Calu3 (cell line): ENCODE measurements at regions not wholly inside any gene's neighbourhood (a gene's known extent, or its start where the extent isn't known, plus 50 kb on each side); places are given as distances from the start of the nearest gene placed in this dataset.
"Not testable (repeated sequence)": the region's sequence is repeated elsewhere in the genome, so short reads cannot be mapped to it uniquely, and the experiment has no call there.

Source experiments
- BruUV-seq: library from RNA; stranded (reverse); fragments of 400-500 nt; replicated peaks from 2 replicates; lab custom pipeline; 2021; lab: Mats Ljungman, UMichigan
- CTCF ChIA-PET: fragments of 300-600 bp; sonication (Branson Sonifier 250); formaldehyde crosslinking; loops from one replicate; lab custom pipeline; 2022; ENCODE audit warnings: antibody characterized with exemption; lab: Charles Lee
- DNase-seq: peaks from one replicate; pipeline ENCODE4 v3.0.0; 2022
- H3K27ac Mint-ChIP-seq: one replicate; pipeline ENCODE4 v1.8.0; 2022; ENCODE audit warnings: mixed read lengths; ENCODE audit not compliant: unreplicated experiment
- H3K27me3 Mint-ChIP-seq: one replicate; pipeline ENCODE4 v1.8.0; 2022; ENCODE audit warnings: mixed read lengths; ENCODE audit not compliant: unreplicated experiment
- H3K36me3 Mint-ChIP-seq: one replicate; pipeline ENCODE4 v1.8.0; 2022; ENCODE audit warnings: mild to moderate bottlenecking, moderate library complexity, mixed read lengths; ENCODE audit not compliant: insufficient read depth, unreplicated experiment
- H3K4me1 Mint-ChIP-seq: one replicate; pipeline ENCODE4 v1.8.0; 2022; ENCODE audit warnings: mild to moderate bottlenecking, low read depth, mixed read lengths; ENCODE audit not compliant: unreplicated experiment
- H3K4me3 Mint-ChIP-seq: one replicate; pipeline ENCODE4 v1.8.0; 2022; ENCODE audit warnings: mild to moderate bottlenecking, low read depth, moderate library complexity, mixed read lengths; ENCODE audit not compliant: unreplicated experiment
- H3K9me3 Mint-ChIP-seq: one replicate; pipeline ENCODE4 v1.8.0; 2022; ENCODE audit warnings: low read depth, mixed read lengths; ENCODE audit not compliant: unreplicated experiment
- intact Hi-C: fragments of 100-400 bp; cut with micrococcal nuclease; formaldehyde crosslinking; loops from one replicate; pipeline ENCODE4 v1.10.0; 2022; ENCODE audit not compliant: unreplicated experiment
- TF ChIP-seq, protein P1 (sequence below): fragments of 200-600 bp; IDR thresholded peaks from one replicate; pipeline ENCODE4 v1.8.0; 2022; ENCODE audit warnings: antibody characterized with exemption; ENCODE audit not compliant: unreplicated experiment

DNA sequence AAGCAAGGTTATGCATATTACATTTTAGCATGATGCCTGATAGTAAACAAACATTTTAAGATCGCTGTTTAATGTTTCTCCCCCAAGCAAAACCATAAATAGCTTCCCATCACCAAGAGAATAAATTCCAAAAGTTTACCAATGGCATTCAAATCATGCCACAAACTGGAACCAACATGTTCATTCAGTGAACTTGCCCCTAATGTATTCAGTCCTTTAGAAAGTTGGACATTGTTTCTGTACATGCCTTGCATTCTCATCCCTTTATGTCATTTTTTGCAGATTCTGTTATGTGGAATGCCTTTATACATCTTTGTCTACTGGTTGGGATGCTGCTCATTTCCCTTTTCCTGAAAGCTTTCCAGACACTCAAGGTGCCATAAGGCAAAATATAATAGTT is 105.5 kb downstream of the PYDC2 start:
- H3K27me3 Mint-ChIP-seq: no peaks in the 10 kb centered on the region
- no peak for DNase-seq
- TF ChIP-seq, protein P1, sequence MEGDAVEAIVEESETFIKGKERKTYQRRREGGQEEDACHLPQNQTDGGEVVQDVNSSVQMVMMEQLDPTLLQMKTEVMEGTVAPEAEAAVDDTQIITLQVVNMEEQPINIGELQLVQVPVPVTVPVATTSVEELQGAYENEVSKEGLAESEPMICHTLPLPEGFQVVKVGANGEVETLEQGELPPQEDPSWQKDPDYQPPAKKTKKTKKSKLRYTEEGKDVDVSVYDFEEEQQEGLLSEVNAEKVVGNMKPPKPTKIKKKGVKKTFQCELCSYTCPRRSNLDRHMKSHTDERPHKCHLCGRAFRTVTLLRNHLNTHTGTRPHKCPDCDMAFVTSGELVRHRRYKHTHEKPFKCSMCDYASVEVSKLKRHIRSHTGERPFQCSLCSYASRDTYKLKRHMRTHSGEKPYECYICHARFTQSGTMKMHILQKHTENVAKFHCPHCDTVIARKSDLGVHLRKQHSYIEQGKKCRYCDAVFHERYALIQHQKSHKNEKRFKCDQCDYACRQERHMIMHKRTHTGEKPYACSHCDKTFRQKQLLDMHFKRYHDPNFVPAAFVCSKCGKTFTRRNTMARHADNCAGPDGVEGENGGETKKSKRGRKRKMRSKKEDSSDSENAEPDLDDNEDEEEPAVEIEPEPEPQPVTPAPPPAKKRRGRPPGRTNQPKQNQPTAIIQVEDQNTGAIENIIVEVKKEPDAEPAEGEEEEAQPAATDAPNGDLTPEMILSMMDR: no peak
- intact Hi-C loops: no loop called here
- no TSS peak for BruUV-seq
- no peak overlapping the region for H3K27ac Mint-ChIP-seq
- H3K36me3 Mint-ChIP-seq: no peaks in the 10 kb centered on the region
- no peak overlapping the region for H3K4me3 Mint-ChIP-seq
- no peaks in the 10 kb centered on the region for H3K9me3 Mint-ChIP-seq
- peaks cover 12% of the 10 kb centered on the region for H3K4me1 Mint-ChIP-seq
- CTCF ChIA-PET: interaction anchor here (0.8 kb wide), 1 partner anchor 67 kb away, joined by 3 read pairs; no protein-coding TSS in a partner anchor

DNA sequence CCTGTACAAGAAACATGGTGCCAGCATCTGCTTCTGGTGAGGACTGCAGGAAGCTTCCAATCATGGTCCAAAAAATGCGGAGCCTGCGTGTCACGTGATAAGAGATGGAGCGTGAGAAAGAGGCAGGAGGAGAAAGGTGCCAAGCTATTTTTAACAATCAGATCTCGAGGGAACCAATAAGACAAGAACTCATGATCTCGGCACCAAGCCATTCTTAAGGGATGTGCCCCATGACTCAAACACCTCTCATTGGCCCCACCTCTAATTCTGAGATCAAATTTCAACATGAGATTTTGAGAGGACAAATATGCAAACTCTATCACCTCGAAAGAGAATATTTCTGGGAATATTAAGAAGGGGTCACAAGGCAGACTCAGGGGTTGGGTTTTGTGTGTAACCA is 107.2 kb downstream of the PYDC2 start:
- no peaks in the 10 kb centered on the region for H3K27me3 Mint-ChIP-seq
- DNase-seq: no peak
- intact Hi-C loops: no loop called here
- H3K9me3 Mint-ChIP-seq: no peaks in the 10 kb centered on the region
- no peak overlapping the region for H3K4me3 Mint-ChIP-seq
- H3K4me1 Mint-ChIP-seq: peaks cover 12% of the 10 kb centered on the region
- BruUV-seq: no TSS peak
- no peaks in the 10 kb centered on the region for H3K36me3 Mint-ChIP-seq
- CTCF ChIA-PET: no interaction called here
- TF ChIP-seq, protein P1: no peak
- no peak overlapping the region for H3K27ac Mint-ChIP-seq

DNA sequence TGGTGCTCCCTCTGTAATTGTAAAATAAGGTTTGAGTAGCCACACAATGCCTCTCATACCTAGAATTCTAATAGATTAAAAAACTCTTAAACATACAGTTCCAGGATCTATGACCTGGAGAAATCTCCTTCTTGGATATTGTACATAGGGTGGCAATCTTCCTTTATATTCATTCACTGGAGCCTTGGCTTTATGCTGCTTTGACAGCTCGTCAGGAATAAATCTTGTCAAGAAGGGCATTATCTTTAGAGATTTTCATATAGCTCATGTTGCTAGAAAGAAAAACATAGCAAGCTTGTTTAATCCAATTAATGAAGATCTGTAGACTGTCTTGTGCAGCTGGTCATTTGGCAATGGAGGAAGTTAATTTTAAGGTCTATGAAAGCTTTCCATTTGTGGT is 131.1 kb downstream of the PYDC2 start:
- no peak for DNase-seq
- H3K27ac Mint-ChIP-seq: no peak overlapping the region
- no peak overlapping the region for H3K4me3 Mint-ChIP-seq
- no peaks in the 10 kb centered on the region for H3K36me3 Mint-ChIP-seq
- intact Hi-C loops: no loop called here
- BruUV-seq: no TSS peak
- no peaks in the 10 kb centered on the region for H3K9me3 Mint-ChIP-seq
- CTCF ChIA-PET: no interaction called here
- no peaks in the 10 kb centered on the region for H3K4me1 Mint-ChIP-seq
- H3K27me3 Mint-ChIP-seq: no peaks in the 10 kb centered on the region
- TF ChIP-seq, protein P1: no peak

DNA sequence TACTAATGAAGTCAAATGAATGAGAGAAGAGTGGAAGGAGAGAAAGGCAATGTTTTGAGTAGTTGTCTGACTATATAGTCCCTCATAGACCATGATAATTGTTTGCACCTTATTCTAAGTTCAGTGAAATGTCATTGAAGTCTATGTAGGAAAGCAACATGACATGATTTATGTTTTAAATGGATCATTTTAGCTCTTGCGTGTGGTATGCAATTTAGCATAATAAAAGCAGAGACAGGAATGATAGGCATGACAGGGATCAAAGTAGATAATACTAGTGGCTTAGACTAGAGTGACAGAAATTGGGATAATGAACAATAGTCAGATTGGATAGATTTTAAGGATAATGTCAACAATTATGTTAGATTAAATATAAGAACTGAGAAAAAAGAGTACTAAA is 132.5 kb downstream of the PYDC2 start:
- H3K9me3 Mint-ChIP-seq: no peaks in the 10 kb centered on the region
- no peak for DNase-seq
- H3K27me3 Mint-ChIP-seq: no peaks in the 10 kb centered on the region
- H3K4me3 Mint-ChIP-seq: no peak overlapping the region
- H3K4me1 Mint-ChIP-seq: no peaks in the 10 kb centered on the region
- TF ChIP-seq, protein P1: no peak
- intact Hi-C loops: no loop called here
- no peaks in the 10 kb centered on the region for H3K36me3 Mint-ChIP-seq
- no peak overlapping the region for H3K27ac Mint-ChIP-seq
- BruUV-seq: no TSS peak
- CTCF ChIA-PET: no interaction called here

DNA sequence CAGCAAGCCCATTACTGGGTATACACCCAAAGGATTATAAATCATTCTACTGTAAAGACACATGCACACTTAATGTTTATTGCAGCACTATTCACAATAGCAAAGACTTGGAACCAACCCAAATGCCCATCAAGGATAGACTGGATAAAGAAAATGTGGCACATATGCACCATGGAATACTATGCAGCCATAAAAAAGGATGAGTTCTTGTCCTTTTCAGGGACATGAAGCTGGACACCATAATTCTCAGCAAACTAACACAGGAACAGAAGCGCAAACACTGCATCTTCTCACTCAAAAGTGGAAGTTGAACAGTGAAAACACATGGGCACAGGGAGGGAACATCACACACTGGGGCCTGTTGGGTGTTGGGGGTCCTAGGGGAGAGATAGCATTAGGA is 154.5 kb downstream of the PYDC2 start:
- H3K9me3 Mint-ChIP-seq, BruUV-seq, CTCF ChIA-PET, H3K36me3 Mint-ChIP-seq, H3K4me3 Mint-ChIP-seq, H3K27ac Mint-ChIP-seq, H3K27me3 Mint-ChIP-seq, intact Hi-C loops, H3K4me1 Mint-ChIP-seq, DNase-seq: not testable (repeated sequence)
